ENCODE measurements at regions not wholly inside any gene's neighbourhood (a gene's known extent, or its start where the extent isn't known, plus 50 kb on each side); places are given as distances from the start of the nearest gene placed in this dataset.

DNA sequence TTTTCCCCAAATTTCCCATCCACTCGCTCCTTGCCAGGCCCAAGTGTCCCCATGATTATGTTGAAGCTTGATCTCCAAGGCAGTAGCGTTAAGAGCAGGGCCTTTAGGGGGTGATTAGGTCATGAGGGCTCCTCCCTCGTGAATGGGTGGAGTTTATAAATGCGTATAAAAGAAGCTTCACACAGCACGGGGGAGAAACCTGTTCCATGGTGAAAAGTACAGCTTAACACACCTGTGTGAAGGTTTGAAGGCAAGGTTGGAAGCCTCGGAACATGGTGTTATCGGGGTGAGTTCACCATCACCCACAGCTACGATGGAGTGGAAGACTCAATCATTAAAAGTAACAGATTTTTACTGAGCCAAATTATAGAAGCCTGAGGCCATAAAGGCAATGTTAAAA lies 137.4 kb upstream of the ALKAL2 start:
- DNase-seq: no peak

DNA sequence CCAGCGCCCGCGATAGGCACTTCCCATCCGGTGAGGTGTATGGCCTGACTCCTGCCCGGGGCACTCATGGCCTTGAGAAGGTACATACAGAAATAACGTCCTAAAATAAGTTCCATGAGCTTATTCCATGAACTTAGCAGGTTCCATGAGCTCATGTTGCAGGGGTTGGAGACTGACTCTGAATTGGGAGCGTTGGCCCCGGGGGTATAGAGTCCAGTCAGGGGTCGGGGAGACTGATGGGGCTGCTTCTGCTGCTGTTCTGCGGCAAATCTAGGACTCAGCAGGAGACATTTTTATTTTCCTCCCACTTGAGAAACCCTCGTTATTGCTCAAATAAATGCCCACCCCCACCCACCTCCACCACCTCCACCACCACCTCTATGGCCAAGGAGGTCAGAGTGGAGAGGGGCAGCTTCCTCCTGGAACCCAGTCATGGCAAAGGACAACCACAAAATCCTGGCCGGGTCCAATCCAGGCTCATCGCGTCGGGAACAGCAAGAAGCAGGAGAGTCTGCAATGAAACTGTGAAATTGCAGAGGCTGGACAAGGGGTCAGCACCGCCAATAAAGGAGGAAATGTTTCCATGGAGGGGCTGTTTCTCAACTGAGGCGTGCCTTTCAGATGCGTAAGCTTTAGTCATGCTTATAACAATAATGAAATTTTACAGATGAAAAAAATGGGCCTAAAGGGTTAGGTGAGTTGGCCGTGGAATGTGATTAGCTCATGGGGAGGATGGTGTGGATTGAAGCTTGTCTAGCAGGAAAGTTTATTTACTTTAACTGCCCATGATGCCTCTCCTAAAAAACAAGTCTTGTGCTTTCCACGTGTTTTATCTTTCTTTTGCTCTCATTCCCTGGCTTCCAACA lies 136.6 kb upstream of the ALKAL2 start:
- no peak for DNase-seq

DNA sequence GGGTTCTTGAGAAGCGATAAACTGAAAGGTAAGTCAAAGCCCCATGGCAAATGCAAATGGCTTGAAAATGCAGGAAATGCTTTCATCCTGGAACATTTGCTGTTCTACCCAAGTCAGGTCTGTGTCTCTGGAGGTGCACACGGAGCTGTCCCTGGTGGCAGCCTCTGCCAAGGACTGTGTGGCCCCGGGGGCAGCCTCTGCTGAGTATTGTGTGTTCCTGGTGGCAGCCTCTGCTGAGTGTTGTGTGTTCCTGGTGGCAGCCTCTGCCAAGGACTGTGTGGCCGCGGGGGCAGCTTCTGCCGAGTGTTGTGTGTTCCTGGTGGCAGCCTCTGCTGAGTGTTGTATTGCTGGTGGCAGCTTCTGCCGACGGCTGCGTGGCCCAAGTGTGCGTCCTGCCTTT lies 135.6 kb upstream of the ALKAL2 start:
- DNase-seq: no peak

DNA sequence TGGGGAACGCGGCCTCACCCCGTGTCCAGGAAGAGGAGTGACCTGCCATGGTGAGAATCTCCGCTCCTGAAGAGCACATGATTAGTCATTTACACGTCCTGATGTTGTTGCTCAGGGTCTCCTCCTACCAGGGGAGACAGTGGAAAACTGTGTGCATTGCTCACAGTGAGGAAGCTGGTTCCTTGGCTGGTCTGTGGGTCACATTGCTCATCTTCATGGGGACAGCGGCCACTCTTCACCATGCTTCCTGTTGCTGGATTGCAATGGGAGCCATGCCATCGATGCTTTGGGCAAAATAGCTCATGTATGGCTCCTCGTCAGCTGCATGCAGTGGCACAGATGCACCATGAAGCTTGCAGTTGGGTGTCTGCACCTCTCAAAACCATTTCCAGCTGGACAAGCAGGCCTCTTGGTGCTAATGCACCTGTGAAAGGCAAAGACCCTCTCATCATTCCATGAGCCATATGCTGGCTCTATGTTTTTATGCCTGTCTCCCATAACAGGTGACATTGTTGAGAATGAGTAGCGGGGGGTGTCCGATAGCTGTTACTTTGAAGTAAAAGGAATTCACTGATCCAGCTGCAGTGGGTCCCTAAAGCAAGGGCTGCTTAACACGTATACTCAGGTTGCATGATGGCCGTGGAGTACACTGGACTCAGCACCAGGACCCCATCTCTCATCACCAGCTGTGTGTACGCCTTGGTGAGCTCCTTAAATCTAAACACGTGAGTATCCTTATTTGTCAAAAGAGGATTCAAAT lies 135.0 kb upstream of the ALKAL2 start:
- no peak for DNase-seq

DNA sequence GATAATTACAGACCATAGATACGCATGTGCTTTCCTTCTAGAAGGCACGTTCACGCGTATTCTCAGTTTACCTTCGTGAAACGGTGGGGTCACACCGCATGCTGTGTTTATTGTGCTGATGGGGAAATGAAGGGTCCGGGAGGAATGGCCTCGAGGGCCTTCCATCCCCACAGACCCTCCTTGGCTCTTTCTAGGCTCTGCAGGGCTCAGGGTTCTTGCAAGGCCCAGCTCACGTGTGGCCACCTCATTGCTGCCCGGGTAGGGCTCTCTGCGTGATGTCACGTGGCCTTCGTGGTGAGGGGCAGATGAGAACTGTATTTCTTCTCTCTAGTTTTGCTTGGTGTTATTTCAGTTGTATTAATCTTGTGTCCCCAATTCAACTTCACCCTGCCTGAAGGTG lies 133.5 kb upstream of the ALKAL2 start:
- no peak for DNase-seq

DNA sequence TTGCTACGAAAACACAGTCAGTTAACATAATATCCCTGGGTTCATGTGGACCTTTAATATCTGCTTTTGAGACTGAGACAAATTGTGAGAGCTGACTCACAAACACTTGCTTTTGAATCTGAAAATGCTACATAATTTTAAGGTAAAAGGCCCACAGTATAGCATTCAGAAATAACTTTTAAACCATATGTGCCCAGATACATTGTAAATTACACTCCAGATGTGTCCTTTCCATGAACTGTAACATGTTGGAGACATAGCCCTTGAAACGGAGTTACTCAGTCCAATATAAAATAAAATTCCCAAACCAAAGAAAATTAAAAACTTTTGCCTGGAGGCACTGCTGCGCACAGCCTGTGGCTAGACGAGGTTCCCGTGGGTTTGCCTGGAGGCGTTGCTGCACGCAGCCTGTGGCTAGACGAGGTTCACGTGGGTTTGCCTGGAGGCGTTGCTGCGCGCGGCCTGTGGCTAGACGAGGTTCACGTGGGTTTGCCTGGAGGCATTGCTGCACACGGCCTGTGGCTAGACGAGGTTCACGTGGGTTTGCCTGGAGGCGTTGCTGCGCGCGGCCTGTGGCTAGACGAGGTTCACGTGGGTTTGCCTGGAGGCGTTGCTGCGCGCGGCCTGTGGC lies 131.9 kb upstream of the ALKAL2 start:
- no peak for DNase-seq

DNA sequence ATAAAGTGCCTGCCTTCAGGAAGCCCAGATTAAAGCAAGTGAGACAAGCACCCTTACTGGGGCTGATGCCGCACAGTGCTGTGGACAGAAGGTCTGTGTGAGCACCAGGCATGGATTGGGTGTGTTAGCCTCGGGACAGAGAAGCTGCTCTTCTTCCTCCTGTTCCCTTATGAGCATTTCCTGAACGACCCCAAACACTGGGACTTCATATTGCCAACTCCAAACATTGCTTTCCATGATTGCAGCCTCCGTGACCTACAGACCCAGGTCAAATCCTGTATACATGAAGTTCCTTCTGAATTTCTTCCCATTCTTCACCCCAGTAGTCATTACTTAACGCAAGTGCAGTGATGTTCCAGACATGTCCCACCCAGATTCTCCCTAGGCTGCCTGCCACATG lies 129.8 kb upstream of the ALKAL2 start:
- no peak for DNase-seq

DNA sequence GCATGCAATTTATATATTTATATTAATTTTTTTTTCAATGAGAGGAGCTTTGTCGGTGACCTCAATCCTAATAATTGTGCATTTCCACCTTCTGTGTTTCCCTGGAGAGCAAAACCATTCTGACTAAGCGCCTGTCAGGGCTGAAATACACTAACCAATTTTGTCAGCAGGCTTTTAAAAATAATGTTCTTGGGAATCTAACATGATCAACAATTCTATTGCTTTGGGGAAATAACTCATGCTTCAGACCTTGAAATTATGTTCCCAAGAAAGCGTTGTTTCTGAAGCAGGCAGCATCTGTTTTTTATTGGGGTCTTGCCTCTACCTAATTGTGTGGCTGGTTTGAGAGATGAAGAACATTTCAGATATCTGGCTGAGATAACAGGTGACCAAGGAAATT lies 129.1 kb upstream of the ALKAL2 start:
- no peak for DNase-seq

DNA sequence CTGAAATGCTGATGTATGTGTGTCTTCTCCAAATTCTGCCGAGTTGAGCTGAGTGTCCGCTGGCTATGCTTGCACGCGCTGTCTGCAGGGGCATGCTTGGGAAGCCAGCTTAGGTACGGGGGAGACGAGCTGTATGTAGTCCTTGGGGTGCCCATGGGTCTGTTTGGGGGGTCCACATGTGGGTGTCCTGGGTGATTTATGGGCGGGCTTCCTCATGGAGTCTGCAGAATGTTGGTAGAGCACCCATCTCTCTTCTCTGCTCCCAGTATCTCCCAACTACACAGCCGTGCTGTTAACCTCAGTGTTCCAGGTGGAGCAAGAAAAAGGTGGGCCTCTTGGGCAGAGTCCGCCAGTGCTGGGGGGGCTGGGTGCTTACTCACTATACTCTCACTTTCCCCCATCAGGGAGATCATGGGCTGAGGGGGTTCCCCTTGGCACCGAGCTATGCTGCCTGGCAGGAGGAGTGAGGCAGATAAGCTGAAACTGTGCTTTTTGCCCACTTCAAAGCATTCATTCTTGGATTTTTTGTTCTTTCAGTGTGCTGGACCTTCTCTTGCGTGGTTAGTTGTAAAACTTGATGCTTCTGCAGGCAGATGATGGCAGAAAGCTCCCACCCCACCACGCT lies 128.2 kb upstream of the ALKAL2 start:
- no peak for DNase-seq

DNA sequence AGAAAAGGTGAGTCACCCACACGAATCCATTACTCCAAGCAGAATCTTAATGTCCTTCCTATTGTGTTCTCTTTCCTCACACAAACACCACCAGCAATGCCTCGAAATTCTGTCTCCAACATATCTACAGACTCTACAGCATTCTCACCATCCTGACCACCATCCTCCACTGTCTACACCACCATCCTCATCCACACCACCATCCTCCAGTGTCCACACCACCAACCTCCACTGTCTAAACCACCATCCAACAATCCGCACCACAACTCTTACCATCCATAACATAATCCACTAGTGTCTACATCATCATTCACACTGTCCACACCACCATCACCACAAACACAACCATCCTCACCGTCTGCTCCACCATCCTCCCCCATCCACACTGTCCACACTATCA lies 121.6 kb upstream of the ALKAL2 start:
- DNase-seq: no peak

DNA sequence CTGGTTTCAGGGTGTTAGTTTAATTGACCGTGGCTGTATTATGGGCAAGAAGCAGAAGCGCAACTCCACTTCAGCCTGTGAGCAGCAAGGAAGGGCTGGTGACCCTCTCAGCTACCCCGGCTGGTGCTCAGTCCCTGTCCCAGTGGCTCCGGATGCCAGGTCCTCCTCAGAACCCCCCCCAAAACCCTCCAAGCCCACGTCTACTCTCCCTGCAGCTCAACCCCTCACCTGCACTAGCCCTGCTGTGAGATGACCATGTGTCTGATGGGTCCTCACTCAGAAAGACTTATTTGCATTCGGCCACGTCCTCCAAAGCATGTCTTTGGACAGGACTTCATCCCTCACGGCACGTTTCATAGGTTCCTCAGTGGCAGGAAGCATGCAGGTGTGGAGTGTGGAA lies 119.7 kb upstream of the ALKAL2 start:
- DNase-seq: no peak

DNA sequence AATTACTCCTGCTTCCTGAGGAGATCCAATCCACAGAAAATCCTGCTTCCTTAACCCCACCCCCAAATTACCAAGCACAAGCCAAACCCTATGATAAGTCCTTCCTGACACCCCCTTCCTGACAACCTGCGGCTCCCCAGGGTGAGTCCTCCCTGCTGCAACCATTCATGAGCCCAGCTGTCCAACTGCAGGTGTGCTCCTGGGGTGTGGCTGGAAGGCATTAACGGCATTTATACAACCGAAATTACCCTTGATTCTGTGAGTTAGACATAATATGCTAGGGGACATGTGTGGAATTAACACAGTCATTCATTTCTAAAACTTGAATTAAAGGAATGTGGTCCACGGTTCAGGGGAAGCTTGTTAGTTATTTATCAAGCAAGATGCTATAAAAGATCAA lies 119.0 kb upstream of the ALKAL2 start:
- no peak for DNase-seq

DNA sequence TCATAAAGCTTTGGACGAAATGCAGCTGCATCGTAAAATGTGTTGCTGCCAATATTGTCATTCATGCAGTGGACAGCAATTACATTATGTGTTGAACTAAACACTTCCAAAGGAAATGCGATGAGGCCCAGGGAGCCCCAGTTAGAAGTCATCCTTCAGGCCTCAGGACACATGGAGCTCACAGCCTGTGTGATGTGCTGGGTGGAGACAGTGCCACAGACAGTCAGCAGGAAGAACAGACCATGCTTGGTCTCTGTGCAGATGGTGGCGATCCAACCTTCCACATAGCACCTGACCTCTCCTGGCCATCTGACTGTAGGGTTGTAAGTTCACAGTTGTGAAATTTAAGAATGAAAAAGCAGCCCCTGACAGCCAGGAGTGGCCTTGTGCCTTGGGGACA lies 118.3 kb upstream of the ALKAL2 start:
- DNase-seq: no peak

DNA sequence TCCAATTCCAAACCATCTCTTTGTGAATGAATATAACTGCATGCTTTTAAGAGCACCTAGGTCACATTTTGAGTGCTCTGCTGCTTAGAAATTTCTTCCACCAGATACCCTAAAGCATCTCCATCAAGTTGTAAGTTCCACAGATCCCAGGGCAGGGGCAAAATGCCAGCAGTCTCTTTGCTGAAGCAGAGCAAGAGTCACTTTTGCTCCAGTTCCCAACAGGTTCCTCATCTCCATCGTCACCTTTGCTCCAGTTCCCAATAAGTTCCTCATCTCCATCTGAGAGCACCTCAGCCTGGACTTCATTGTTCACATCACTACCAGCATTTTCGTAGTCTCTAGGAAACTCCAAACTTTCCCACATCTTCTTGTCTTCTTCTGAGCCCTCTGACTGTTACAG lies 116.7 kb upstream of the ALKAL2 start:
- DNase-seq: no peak

DNA sequence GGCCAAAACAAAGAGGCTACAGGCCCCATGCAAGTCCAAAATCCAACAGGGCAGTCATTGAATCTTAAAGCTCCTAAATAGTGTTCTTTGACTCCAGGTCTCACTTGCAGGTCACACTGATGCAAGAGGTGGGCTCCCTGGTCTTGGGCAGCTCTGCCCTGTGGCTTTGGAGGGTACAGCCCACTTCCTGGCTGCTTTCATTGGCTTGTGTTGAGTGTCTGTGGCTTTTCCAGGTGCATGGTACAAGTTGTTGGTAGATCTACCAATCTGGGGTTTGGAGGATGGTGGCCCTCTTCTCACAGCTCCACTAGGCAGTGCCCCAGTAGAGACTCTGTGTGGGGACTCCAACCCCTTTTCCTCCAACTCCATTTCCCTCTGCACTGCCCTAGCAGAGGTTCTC lies 115.8 kb upstream of the ALKAL2 start:
- DNase-seq: no peak

DNA sequence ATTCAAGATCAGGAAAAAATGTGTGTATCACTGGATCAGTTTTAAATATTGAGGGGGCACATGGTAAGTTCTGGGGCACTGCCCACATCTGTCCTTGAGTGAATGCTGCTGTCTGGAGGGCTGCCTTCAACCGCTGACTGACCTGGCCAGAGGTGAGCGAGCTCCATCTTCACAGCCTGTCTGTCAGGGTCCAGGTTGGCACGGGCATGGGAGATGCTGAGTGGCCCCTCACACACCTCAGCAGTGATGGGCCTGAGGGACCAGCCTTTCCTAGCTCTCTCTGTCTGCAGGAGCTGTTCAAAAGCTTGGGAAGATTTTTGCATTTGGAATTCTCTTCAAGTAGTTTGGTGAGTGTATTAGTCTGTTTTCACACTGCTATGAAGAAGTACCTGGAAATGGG lies 114.8 kb upstream of the ALKAL2 start:
- no peak for DNase-seq

DNA sequence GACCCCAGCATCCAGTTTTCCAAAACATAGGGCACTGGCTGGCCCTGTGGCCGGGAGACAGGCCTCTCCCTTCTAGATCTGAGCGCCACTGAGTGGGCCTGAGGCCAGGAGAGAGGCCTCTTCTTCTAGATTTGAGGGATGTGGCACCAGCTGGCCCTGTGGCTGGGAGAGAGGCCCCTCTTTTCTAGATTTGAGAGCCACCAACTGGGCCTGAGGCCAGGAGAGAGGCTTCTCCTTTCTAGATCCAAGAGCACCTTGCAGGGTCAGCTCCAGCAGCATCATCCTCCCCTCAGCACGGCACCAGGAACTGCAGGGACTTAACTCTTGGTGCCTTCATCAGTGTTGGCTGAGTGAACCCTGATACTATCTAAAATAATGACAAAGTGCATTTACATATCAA lies 114.3 kb upstream of the ALKAL2 start:
- no peak for DNase-seq

DNA sequence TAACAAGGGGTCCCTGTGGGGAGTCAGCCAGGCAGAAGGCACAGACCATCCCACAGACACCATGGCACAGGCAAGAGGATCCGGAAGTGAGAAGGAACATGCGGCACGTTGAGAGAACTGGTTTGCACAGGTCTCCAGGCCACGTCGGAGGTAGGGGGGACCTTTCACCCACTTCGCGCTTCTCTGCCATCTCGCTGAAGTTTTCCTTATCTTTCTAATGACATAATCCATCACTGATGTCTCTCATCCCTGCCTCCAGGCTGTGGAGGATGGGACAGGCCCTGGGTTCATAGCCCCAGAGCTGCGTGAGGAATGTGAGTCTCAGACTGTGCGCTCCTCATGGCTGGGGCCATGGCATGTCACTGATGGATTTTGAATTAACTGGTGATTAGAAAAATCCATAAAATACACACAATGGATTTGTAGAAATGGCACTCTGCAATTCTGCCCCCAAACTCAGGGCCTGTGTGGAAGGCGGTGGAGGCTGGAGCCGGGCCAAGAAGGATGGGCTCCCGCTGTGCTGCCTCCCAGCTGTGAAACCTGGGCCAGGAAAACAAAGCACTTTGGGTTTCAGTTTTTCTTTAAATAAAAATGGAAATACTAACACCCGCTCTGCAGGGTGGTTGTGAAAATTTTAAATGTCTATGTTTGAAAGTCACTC lies 113.3 kb upstream of the ALKAL2 start:
- DNase-seq: no peak

DNA sequence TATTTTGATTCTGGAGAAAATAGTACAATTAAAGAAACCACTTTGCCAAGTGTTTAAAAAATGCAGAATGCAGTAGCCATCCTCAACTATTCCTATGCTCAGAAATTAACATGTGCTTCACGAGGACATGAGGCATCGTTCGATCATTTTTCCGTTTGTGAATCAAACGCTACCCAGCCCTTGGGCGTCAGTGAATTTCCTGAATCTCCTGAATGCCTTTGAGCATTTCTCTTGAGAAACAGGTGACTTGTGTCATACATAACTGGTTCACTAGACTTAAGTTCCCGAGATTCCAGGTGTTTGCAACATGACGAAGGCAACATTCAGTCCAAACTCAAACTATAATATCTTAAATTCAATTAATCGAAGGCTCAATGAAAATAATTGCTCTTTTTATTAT lies 110.0 kb upstream of the ALKAL2 start:
- DNase-seq: no peak

DNA sequence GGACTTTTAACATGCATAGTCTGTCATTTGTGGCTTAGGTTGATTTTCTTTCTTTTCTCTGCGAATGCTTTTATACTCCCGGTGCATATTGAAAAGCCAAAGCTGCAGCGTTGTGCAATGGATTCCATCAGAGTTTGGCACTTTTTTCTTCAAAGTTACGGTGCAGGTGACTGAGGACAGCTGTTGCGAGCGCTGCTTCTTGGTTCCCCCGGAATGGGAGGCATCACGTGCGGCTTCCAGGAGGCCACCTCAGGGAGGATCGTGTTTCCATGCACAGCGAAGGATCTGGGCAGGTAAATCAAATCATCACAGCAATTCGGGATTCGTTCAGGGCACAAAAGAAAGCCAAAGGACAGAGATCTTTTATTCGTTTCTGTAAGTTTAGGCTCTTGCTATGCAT lies 109.6 kb upstream of the ALKAL2 start:
- DNase-seq: no peak

DNA sequence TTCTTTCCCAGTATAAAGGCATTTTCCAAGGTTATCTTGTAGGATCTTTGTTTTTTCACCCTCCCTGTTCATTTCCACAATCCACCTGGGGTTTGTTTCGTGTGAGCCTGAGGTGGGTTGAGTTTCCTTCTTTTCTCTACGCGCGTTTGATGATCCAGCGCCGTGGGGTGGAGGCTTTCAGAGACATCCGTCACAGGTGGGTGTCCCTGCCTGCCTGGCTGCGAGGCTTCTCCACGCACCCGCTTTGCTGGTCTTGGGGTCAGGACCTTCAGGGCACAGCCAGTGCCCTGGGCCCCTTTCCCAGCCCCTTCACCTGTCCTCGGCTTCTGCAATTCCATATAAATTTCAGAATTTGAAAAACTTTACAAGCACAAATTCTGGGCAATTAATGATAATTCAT lies 109.0 kb upstream of the ALKAL2 start:
- DNase-seq: no peak

DNA sequence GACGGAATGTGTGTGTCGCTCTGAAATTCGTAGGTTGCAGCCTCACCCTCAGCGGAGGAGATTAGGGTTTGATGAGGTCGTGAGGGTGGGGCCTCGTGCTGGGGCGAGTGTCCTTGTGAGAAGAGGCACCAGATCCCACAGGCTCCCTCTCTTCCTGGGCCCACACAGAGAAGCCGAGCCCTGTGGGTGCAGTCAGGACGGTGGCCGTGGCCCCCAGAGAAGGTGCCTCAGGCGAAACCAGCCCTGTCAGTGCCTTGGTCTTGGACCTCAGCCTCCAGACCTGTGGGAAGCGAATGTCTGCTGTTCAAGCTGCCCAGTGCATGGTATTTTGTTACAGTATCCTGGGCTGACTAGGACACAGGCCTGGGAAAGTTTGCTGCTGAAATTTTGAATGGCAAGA lies 108.0 kb upstream of the ALKAL2 start:
- DNase-seq: no peak
